ENCODE measurements at regions not wholly inside any gene's neighbourhood (a gene's known extent, or its start where the extent isn't known, plus 50 kb on each side); places are given as distances from the start of the nearest gene placed in this dataset.
"Not testable (repeated sequence)": the region's sequence is repeated elsewhere in the genome, so short reads cannot be mapped to it uniquely, and the experiment has no call there.

DNA sequence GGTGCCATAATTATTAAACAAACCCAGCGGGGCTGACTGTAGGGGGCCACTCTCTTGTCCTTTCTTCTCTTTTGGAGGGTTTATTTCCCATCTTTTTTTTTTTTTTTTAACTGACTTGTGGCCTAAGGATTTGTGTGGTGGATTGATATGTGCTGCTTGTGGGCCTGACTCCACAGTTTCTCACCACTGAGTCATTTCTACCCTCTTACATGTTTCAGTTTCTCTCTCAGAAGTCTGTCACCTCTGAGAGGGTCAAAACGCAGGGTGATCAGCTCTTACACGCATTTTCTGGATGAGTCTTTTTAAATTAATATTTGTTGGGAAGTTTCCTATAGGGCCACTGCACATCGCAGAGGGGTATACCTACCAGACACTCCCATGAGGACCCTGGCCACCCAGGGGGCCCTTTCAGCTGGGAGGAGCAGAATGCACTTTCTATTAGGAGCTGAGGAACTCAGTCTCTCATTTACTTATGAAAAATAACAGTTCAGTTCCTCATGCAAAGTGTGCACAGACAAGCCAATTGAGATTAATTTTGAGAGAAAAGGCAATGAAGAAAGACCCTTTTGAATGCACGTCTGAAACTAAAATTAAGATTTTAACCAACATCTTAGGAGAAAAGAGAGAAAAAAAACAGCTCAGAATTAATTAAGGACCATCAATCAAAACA lies 407.9 kb downstream of the TECRL start:
- no peak for FAIRE-seq

DNA sequence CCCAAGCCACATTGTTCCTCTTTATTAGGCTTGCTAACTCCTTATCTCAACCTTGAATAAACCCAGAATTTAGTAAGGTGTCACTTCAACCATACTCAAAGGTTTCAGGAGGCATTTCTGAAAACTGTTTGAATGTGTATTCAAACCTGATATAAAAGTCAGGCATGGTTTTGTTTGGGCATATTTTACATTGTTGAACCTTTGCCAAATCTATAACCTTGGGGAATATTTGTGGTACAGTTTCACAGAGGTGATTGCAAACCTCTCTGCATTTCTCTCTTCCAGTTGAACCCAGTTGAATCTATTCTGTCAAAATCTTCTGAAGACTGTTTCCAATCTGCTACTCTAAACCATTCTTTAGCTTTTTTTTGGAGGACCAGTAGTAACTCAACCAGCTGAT lies 409.0 kb downstream of the TECRL start:
- FAIRE-seq = no peak

DNA sequence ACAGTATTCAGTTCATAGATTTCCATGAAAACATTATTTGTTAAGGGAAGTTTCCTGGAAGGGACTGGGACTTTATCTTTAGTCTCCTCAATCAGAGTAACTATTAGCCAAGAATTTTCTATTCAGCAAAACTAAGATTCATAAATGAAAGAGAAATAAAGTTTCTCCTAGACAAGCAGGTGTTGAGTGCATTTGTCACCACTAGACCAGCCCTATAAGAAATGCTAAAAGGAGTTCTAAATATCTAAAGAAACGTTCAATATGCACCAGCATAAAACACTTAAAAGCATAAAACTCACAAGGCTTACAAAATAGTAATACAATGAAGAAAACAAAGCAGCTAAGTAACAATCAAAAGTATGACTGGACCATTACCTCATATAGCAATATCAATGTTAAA lies 423.0 kb downstream of the TECRL start:
- no peak for FAIRE-seq

DNA sequence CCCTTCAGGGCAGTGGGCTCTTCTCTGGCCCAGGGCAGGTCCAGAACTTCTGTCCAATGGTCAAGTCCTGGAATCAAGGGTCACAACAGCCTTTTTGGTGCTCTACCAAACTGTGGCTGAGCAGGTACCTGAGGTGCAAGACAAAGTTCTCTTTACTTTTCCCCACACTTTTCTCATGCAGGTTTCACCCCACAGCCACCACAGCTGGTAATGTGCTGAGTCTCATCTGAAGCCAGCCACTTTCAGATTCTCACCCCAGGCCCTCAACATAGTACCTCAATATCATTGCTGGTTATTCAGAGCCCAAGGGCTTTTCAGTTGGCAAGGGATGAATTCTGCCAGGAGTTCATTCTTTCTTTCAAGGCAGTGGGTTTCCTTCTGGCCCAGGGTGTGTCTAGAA lies 426.0 kb downstream of the TECRL start:
- FAIRE-seq = no peak

DNA sequence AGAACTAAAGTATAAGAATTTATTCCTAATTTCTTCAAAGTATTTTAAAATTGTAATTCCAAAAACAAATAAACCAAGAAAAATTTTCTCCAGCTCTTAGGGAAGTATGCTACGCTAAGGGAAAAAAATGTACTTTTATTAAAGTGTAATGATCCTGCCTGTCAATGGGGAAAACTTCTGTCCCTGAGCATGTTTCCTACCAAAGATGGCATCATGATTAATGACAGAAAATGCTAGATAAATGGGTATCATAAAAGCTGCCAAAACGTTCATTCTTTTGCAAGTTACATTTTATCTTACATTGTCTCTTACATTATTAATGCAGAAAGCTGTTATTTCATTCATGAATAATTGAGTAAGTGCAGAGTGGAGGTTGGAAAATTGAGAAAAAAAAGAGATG lies 443.4 kb downstream of the TECRL start:
- no peak for FAIRE-seq

DNA sequence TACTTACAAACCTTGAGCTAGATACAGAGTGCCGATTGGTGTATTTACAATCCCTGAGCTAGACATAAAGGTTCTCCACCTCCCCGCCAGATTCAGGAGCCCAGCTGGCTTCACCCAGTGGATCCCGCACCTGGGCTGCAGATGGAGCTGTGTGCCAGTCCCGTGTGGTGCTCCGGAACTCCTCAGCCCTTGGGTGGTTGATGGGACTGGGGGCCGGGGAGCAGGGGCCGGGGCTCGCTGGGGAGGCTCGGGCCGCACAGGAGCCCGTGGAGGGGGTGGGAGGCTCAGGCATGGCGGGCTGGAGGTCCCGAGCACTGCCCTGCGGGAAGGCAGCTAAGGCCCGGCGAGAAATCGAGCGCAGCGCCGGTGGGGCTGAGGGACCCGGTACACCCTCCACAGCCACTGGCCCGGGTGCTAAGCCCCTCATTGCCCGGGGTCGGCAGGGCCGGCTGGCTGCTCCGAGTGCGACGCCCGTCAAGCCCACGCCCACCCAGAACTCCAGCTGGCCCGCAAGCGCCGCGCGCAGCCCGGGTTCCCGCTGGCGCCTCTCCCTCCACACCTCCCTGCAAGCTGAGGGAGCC lies 466.5 kb downstream of the TECRL start:
- FAIRE-seq = not testable (repeated sequence)

DNA sequence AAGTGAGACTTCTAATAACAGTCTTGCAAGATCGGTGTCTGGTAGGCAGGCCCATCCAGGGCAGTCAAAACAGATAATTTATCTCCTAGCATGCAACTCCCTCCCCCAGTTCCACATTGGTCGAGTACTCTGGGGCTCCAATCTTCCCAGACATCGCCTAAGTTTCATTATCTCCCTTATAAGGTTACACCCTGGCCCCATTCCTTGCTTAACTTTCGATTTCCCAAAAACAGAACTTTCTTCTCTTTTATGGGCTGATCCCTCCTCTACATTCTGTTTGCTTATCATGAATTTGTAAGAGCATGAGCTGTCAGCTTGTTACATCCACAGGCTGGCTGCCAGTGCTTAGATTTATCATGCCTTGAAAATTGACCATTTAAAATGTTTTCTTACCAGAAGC lies 471.3 kb downstream of the TECRL start:
- FAIRE-seq = no peak

DNA sequence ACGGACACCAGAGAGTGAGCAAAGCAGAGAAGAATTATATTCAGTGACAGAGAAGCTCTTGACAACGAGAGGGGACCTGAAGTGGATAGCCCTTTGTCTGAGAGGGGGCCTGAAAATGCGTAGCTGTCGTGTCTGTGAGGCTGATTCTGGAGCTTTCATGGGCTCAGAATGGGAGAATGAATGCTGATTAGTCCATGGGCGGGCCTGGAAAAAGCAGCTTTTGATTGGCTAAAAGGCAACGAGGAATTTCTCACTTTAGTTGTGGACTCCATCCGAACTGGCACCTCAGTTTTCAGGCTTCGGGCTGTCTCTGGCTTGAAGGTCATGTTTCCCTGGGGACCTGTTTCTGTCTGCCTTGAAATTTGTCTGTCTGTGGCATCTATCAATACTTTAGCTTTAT lies 487.1 kb downstream of the TECRL start:
- no peak for FAIRE-seq

DNA sequence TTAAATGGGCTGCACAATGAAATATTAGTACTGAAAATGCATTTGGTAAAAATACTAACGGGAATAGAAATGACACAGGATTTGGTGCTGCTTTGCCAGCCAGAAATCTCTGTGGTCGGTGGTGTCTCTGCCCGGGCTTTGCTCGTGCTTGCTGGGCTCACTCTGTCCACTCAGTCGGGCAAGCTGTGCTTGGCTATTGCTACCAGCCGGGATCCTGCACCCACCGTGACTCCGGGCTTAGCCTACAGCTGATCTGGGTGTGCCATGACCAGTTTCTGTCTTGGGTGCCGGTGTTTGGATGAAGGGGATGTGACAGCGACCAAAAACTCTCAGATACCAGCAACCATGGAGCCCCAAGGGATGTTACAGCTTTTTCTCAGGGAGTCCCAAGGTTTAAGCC lies 487.7 kb downstream of the TECRL start:
- FAIRE-seq = no peak

DNA sequence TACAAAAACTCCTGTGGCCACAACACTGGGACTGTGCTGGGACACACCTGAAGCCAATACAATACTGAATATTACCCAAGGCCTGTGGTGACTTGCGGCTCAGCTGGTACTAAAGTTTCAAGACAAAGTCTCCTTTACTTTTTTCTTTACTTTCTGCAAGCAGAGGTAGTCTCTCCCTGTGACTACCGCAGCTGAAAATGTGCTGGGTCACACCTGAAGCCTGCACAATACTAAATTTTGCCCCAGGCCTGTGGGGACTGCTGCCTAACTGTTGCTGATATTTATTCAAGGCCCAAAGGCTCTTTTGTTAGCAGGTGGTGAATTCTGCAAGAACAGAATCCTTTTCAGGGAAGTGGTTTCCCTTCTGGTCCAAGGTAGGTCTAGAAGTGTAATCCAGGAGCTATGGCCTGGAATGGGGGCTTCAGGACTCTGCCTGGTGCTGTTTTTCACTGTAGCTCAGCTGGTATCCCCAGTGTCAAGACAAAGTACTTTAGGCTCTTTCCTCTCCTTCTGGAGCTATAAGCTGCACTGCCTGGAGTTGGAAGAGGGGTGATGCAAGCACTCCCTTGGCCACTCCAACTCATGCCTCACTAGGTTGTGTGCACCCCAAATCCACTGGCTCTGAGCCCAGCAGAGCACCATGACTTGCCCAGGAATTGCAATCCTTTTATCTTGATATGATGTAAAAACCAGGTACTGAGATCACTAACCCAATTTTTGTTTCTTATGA lies 489.4 kb downstream of the TECRL start:
- no peak for FAIRE-seq

DNA sequence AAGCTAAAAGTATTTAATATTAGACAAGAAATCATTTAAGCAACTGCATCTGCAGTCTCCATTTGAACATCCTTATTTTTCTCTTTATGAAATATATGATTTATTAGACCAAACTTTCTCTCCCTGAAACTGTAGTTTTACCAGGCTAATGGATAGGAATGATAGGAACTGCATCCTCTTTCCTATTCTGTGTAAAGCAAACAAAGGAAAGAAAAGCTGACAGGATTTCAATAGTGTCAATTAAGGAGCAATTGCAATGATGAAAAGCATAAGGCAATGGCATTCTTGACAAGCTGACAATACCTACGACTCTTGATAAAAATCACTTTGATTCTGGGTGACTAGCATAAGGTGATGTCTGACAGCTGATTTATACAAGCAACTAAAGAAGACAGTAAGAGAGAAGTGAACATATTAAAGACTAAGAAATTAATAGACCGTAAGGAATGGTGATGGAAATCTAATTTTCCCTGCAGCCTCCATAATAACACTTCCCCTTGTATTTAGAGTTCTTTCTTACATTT lies 502.5 kb downstream of the TECRL start:
- no peak for FAIRE-seq

DNA sequence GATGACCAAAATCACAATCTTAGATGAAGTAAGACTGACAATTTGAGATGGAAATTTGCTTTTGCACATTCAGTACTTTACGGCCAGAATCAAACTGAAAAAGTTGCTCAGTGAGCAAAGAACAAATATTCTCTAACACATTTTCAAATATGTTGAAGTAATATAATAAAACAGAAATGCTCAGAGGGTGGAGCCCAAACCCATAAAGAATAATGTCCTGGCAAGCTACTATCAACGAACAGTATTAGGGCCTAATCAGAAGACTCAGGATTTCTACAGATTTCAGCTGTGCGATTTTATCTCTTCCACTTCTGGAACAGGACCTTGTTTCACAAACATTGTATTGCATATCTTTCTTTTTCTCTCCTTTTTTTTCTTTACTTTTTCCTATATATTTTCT lies 505.0 kb downstream of the TECRL start:
- FAIRE-seq = no peak

DNA sequence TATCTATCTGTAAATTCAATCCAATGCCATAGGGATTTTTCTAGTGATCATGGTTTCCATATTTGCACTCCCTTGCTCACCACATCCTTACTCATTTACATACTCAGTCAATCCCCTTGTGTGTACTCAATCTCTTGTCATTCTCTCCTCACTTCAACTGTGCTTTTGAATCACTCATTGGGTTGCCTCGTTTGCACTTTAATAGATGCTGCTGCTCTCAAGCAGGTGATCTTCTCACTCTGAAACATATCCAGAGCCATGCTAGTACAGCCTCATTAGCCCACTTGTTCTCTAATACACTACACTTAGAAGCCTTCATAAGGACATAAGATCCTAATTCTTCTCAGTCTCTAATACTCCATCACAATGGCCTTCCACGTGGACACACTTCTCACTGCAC lies 507.9 kb downstream of the TECRL start:
- no peak for FAIRE-seq

DNA sequence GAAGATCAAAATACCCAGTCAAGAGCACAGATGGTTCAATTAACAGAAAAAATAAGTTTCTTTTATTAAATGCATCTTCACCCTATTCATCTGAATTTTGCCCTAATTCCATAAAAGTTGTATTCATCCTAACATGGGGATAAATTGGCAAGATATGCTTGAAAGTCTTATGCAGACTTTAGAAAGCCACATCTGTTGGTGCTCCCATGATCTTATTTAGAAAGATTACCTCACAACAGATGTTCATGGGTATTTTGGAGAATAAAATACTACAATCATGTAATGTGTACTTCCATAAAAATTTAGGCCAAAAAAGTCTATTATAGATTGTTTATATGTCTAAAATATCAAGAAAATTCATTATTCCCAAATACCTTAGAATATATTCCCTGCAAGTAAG lies 510.3 kb downstream of the TECRL start:
- no peak for FAIRE-seq

DNA sequence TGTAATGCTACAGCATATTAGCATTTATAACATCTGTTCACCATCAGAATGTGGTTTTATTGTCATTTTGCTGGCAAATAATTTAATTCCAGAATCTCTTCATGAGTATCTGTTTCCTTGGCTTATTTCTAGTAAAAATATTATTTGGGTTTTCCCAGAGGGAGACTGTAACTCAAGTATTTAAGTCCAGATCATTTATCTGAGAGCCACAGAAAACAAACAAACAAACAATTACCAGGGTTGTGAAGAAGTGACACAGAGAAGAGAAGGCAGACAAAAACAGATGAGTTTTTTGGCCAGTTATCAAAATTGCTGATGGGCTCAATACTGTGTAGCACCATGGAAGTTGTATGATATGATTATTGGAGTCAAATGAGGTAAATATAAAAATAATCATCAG lies 515.1 kb downstream of the TECRL start:
- FAIRE-seq = no peak

DNA sequence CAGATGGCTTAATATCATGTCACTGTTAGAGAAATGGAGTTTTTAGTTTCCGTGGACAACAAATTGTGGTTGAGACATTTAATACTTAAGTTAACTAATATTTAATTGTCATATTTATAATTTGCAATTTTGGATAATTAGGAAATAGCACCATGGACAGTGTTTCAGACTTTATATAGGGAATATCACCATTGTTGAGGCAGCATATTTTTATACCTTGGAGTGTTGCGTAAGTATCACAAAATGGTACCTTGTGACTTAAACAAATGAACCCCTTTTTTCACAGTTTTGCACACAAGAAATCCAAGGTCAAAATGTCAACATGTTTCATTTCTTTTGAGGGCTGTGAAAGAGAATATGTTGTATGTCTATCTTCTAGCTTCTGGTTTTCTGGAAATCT lies 539.9 kb downstream of the TECRL start:
- FAIRE-seq = no peak

DNA sequence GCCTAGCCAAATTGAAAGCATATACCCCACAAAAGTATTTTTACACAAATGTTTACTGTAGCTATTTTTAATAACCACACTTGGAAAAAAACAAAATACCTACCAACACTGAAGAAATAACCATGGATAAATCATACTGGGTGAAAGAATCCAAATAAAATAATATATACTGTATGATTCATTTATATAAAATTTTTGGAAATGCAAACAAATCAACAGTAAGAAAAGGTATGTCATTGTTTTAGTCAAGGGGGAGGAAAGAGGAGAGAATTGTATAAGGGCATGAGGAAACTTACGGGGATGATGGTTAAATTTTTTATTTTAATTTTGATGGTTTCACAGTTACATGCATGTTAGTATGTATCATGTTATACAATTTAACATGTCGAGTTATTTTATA lies 557.8 kb downstream of the TECRL start:
- no peak for FAIRE-seq

DNA sequence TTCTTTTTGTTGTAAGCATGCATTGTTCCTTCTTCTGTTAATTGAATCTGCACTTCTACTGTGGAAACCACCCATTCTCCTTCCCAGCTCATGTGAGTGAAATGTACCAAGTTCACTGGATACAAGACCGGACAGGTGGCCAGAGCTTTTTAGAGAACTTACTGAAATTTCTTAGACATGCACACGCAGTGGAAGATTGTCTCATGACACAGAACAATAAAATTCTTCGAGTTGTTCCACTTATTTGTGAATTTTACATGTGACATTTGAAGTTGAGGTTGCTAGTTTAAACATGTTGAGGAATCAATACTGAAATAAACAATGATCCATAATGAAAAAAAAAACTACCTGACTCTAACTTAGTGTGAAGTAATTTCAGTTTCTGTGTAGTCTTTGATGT lies 568.0 kb downstream of the TECRL start:
- FAIRE-seq = no peak

DNA sequence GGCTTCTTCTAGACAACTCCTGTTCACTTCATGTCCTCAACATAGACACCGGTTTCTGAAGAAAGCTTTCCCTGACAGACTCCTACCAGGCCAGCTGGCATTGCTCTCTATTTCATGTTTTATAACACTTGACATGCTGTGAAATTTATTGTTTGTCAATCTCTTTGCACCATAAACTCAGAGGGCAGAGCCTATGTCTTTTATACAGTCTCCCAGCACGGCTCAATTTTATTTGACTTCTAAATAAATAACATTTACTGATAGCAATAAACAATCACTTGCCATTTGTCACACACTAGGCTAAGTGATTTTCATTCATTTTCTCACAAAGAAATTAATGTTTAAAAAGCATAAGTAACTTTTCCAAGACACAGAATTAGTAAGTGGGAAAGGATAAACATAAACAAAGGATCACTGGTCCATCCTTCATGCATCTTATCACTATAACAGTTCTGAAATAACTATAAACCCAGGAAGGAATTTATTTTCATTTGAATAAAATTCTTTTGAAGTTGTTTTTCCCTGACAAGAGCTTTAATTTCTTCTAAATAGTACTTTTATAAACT lies 577.6 kb downstream of the TECRL start:
- FAIRE-seq = no peak

DNA sequence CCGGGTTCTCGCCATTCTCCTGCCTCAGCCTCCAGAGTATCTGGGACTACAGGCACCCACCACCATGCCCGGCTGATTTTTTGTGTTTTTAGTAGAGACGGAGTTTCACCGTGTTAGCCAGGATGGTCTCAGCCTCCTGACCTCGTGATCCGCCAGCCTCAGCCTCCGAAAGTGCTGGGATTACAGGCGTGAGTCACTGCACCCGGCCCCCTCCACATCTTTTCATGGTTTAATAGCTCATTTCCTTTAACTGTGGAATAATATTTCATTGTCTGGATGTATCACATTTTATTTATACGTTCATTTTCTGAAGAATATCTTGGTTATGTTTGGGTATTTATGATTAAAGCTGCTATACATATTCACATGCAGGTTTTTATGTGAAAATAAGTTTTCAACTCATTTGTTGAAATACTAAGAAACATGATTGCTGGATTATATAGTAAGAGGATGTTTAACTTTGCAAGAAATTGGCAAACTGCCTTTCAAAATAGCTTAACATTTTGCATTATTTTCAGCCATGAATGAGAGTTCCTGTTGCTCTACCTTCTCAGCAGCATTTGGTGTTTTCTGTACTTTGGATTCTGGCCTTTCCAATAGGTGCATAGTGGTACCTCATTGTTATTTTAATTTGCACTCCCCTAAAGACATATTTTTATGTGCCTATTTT lies 591.9 kb downstream of the TECRL start:
- no peak for FAIRE-seq

DNA sequence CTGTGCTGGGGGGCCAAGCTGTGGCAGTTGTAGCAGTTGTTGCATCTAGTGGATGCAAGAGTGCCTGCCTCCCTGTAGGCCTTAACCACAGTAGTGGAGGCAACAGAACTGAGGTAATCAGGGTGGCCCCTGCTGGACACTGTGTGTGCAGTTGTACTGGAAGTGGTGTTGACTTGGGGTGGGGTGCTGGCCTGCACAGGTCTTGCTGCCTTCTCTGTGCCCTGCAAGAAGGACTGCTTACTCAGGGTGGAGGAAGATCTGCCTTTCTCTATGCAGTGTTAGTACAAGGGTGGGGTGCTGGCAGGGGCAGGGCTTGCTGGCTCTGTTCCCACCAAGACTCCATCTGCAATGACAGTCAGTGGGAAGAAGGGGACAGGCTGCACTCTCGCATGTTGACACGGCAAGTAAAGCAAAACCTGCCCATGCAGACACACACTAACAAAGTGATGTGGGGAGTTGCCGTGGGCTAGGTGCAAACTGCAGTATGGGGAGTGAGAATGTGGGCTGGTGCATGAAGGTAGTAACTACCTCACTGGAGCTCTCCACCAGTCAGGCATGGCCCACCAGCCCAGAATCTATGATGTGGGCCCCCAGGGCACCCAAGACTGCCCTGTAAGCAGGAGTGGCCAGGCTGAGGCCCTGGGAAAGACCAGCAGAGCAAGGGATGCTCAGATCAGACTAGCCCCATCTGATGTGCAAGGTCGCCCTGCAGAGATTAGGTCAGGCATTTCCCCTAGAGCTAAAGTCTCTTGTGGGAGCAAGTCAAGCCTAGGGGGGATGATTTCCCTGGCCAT lies 594.9 kb downstream of the TECRL start:
- no peak for FAIRE-seq

DNA sequence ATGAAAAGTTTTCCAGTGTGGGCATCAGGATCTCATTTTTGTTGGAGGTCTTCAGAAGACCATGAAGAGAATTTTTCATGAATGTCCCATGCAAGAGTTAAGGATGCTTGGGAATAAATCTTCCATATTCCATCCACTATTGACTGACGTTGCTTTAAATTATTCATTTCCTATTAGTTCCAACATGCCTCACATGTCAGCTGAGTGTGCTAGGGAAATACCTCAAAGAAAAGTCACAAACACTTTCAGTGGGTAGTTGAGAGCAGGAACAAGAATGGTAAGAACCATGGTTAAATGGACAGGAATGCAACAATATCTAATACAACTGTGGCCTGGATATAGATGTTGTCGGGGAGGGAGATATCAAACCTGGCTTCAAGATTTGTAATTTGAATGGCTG lies 610.1 kb downstream of the TECRL start:
- no peak for FAIRE-seq

DNA sequence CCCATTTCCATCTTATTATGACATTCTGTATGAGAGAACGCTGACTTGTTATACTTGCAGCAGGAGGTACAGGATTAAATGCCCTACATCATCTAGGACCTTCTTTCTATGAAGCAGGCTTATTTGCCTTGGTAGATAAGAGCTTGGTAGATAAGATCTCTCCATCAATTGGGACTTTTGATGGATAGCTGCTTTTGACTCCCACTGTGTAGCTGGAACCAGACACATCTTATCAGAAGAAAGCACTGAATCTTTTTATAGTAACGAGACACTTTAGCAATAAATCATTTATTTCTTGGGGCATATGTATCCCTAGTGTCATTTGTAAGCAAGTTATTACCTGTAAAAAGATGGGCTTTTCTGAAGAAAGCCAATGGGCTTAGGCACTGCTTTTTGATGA lies 613.9 kb downstream of the TECRL start:
- no peak for FAIRE-seq
